Right lobe of liver (tissue), 6 donors: ENCODE measurements at regions not wholly inside any gene's neighbourhood (a gene's known extent, or its start where the extent isn't known, plus 50 kb on each side); places are given as distances from the start of the nearest gene placed in this dataset.

Experiments
- ATAC-seq, 4 donors: fragments of 200-7000 bp; cut with Tn5 transposase; one replicate each; pipeline ENCODE4 v1.9.1; 2020; ENCODE audit warnings: mild to moderate bottlenecking in 4 of 4, moderate library complexity in 4 of 4
- DNase-seq, 3 donors: peaks; one replicate each; pipeline ENCODE4 v3.0.0-alpha.2; 2020
- H3K27ac ChIP-seq, 3 donors: fragments of 200-600 bp; one replicate each; pipeline ENCODE4 v1.8.0; 2022
- H3K27me3 ChIP-seq, 2 donors: fragments of 200-600 bp; one replicate each; pipeline ENCODE4 v1.8.0; 2022
- H3K36me3 ChIP-seq, 4 donors: fragments of 200-600 bp; sonication (generic) in 1 of 4; one replicate each; pipeline versions ENCODE4 v1.5.1 to v1.8.0; 2017 to 2022; ENCODE audit warnings: control low read depth in 1 of 4
- H3K4me1 ChIP-seq, 4 donors: fragments of 200-600 bp; sonication (generic) in 1 of 4; one replicate each; pipeline versions ENCODE4 v1.5.1 to v1.8.0; 2017 to 2022; ENCODE audit warnings: control low read depth in 1 of 4
- H3K4me3 ChIP-seq, 3 donors: fragments of 200-600 bp; one replicate each; pipeline ENCODE4 v1.8.0; 2022
- H3K9me3 ChIP-seq, 4 donors: fragments of 200-600 bp; sonication (generic) in 1 of 4; one replicate each; pipeline versions ENCODE4 v1.5.1 to v1.8.0; 2017 to 2022; ENCODE audit warnings: control low read depth in 1 of 4
- POLR2A ChIP-seq: fragments of 450-650 bp; IDR thresholded peaks from one replicate; pipeline ENCODE4 v1.6.1; 2017; ENCODE audit warnings: antibody characterized with exemption, mild to moderate bottlenecking
- WGBS: methylation state at CpG from one replicate; pipeline ENCODE4 v1.1.6; 2018; ENCODE audit warnings: low coverage, low lambda C conversion rate; ENCODE audit not compliant: insufficient coverage; ENCODE audit errors: missing lambda C conversion rate; 5-methylcytosine and 5-hydroxymethylcytosine counted together
- intact Hi-C, 2 donors: fragments of 100-400 bp; cut with DNase I; formaldehyde crosslinking; loops; one replicate each; pipeline versions ENCODE4 v1.11.2 to v1.14.1; 2022
- TF ChIP-seq, protein P1 (sequence below), 4 donors: fragments of 200-600 bp in 3 of 4; fragments of 450-650 bp in 1 of 4; IDR thresholded peaks; one replicate each; pipeline versions ENCODE4 v1.5.1 to v1.8.0; 2016 to 2022; ENCODE audit warnings: antibody characterized with exemption in 4 of 4, mild to moderate bottlenecking in 2 of 4
- donor health status: DM: no; HTN: yes; CAD: no.
- donor health status: DM: no; HTN: no; CAD: no.
- donor health status: DM: no; HTN: no; CAD: no.
- donor health status: DM: no; HTN: yes; CAD: no.
- donor health status: DM: no; HTN: yes; CAD: no.

- DNase-seq (no peak), ATAC-seq (no peak)
- no peaks in the 10 kb centered on the region for H3K4me1 ChIP-seq
- H3K27me3 ChIP-seq: no peaks in the 10 kb centered on the region
- no peak overlapping the region for H3K4me3 ChIP-seq
- intact Hi-C loops: no loop called here
- WGBS: 56% methylated on average over 4 of the region's 4 CpGs
- no peak overlapping the region for H3K27ac ChIP-seq
- no peaks in the 10 kb centered on the region for H3K9me3 ChIP-seq
- no peaks in the 10 kb centered on the region for H3K36me3 ChIP-seq
- TF ChIP-seq POLR2A: no peak
- TF ChIP-seq, protein P1, sequence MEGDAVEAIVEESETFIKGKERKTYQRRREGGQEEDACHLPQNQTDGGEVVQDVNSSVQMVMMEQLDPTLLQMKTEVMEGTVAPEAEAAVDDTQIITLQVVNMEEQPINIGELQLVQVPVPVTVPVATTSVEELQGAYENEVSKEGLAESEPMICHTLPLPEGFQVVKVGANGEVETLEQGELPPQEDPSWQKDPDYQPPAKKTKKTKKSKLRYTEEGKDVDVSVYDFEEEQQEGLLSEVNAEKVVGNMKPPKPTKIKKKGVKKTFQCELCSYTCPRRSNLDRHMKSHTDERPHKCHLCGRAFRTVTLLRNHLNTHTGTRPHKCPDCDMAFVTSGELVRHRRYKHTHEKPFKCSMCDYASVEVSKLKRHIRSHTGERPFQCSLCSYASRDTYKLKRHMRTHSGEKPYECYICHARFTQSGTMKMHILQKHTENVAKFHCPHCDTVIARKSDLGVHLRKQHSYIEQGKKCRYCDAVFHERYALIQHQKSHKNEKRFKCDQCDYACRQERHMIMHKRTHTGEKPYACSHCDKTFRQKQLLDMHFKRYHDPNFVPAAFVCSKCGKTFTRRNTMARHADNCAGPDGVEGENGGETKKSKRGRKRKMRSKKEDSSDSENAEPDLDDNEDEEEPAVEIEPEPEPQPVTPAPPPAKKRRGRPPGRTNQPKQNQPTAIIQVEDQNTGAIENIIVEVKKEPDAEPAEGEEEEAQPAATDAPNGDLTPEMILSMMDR (IDR thresholded peaks at IDR 0.05): no peak
These were observed 163.5 kb upstream of the SPRY2 start for GRCh38 chr13:80504453-80504852.

GRCh38 chr13:80502359-80502758 is 161.4 kb upstream of the SPRY2 start:
- no peaks in the 10 kb centered on the region for H3K4me1 ChIP-seq
- no peaks in the 10 kb centered on the region for H3K36me3 ChIP-seq
- intact Hi-C loops: no loop called here
- H3K4me3 ChIP-seq: no peak overlapping the region
- no peak for ATAC-seq
- H3K27ac ChIP-seq: no peak overlapping the region
- TF ChIP-seq, protein P1 (IDR thresholded peaks at IDR 0.05): no peak
- no peak for TF ChIP-seq POLR2A
- H3K9me3 ChIP-seq: no peaks in the 10 kb centered on the region
- no peaks in the 10 kb centered on the region for H3K27me3 ChIP-seq
- DNase-seq: no peak

DNA sequence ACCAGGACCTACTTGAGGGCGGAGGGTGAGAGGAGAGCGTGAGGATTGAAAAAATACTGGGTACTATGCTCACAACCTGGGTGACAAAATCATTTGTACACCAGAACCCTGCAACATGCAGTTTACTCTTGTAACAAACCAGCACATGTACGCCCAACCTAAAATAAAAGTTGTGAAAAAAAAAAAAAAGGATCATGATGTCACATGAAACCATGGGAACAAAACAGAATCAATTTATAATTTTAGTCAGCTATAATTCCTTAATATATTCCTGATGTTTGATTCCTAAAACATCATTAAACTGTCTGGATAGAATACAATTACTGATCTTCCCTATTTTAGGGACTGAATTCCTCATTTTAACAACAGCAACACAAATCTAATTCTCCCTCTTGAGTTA is 160.6 kb upstream of the SPRY2 start:
- intact Hi-C loops: no loop called here
- Histone ChIP-seq H3K9me3 (no peaks in the 10 kb centered on the region), H3K36me3 (no peaks in the 10 kb centered on the region), H3K27me3 (no peaks in the 10 kb centered on the region), H3K4me3 (no peak overlapping the region), H3K27ac (no peak overlapping the region), H3K4me1 (no peaks in the 10 kb centered on the region)
- no peak for DNase-seq
- 93% methylated on average over 3 of the region's 3 CpGs for WGBS
- TF ChIP-seq, protein P1 (IDR thresholded peaks at IDR 0.05): no peak
- no peak for TF ChIP-seq POLR2A
- no peak for ATAC-seq

- H3K9me3 ChIP-seq: no peaks in the 10 kb centered on the region
- no peaks in the 10 kb centered on the region for H3K4me1 ChIP-seq
- no peaks in the 10 kb centered on the region for H3K36me3 ChIP-seq
- no peaks in the 10 kb centered on the region for H3K27me3 ChIP-seq
- H3K4me3 ChIP-seq: no peak overlapping the region
- intact Hi-C loops: no loop called here
- WGBS: 84% methylated on average over 4 of the region's 4 CpGs
- DNase-seq (no peak), ATAC-seq (no peak)
- TF ChIP-seq, protein P1 (IDR thresholded peaks at IDR 0.05): no peak
- no peak for TF ChIP-seq POLR2A
- no peak overlapping the region for H3K27ac ChIP-seq
These were observed 158.8 kb upstream of the SPRY2 start for GRCh38 chr13:80499536-80500290.

- WGBS: 47% methylated on average over 3 of the region's 3 CpGs
- no peaks in the 10 kb centered on the region for H3K27me3 ChIP-seq
- ATAC-seq (no peak), DNase-seq (no peak)
- TF ChIP-seq, protein P1 (IDR thresholded peaks at IDR 0.05): no peak
- no peak for TF ChIP-seq POLR2A
- no peak overlapping the region for H3K4me3 ChIP-seq
- H3K4me1 ChIP-seq: no peaks in the 10 kb centered on the region
- H3K9me3 ChIP-seq: no peaks in the 10 kb centered on the region
- H3K27ac ChIP-seq: no peak overlapping the region
- intact Hi-C loops: no loop called here
- H3K36me3 ChIP-seq: no peaks in the 10 kb centered on the region
These were observed 157.5 kb upstream of the SPRY2 start for GRCh38 chr13:80498433-80498832.
